ENCODE measurements at regions not wholly inside any gene's neighbourhood (a gene's known extent, or its start where the extent isn't known, plus 50 kb on each side); places are given as distances from the start of the nearest gene placed in this dataset.

GRCh38 chr4:101647710-101648034 lies 142.9 kb upstream of the BANK1 start:
- no peak for TF ChIP-seq CTCF (IDR thresholded peaks at IDR 0.05)

DNA sequence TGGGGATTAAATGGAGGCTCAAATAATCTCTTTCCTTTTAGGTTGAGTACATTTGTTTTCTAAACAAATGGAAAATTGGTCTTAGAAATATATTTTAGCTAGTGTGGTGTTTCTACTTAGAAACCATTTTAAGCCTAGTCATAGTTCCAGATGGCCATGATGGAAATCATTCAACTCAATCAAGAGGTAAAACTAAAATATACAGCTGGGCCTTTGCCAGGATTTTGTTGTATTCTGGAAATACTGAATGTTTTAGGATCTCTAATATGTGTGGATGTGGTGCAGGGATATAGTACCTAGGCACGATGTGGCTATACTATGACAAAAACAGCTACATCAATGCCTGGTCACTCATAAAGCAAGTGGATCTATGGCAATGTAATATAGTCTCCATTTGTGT lies 146.0 kb upstream of the BANK1 start:
- TF ChIP-seq CTCF (IDR thresholded peaks at IDR 0.05) = no peak

DNA sequence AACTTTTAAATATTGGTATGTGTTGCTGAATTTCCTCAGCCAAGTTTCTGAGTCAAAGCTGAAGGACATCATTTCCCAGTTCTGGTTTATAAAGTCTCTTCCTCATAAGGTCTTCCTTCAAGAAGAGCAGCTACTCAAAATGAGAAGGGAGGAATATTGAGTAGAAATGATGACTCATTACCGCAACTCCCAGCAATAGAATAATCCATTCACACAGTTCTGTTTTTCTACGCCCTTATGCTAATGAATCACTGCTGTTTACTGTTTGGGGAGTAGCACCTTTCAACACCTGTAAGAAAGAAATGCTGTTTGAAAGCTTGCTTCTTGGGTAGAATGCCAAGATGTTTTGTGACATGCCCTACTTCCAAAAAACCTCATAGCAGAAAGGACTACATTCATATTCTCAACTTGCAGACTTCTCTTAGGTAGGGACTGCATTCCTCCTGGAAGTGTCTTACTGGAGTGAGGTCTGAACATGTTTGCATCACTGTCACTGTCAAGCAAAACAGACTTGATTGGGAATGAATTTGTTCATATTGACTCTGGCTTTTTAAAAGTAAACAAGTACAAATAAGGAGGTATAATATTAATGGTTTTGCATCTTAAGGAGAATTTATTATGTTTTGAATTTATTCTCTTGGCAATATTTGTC lies 147.2 kb upstream of the BANK1 start:
- no peak for TF ChIP-seq CTCF (IDR thresholded peaks at IDR 0.05)

- TF ChIP-seq CTCF (IDR thresholded peaks at IDR 0.05) = no peak
Observed at GRCh38 chr4:101630319-101630986, 160.1 kb upstream of the BANK1 start.

- TF ChIP-seq CTCF (IDR thresholded peaks at IDR 0.05) = no peak
Observed at GRCh38 chr4:101621120-101621519, 169.4 kb upstream of the BANK1 start.

- no peak for TF ChIP-seq CTCF (IDR thresholded peaks at IDR 0.05)
Observed at GRCh38 chr4:101615652-101616051, 174.9 kb upstream of the BANK1 start.

DNA sequence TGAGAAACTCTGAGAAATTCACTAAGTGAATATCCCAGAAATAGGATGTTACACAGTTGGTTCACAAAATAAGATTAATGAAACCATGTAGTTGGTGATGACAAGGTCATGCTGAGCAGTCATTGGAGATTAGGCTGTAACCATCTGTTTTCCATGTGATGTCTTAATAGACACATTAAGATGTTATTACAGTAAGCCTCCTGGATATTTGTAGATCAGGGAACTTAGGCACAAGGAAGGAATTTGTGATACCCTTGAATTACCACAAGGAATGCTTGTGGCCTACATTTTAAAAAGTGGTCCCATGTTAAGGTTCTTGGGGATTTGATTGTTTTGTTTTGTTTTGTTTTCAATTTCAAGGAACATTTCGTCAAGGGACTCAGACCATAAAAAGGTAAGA lies 185.6 kb upstream of the BANK1 start:
- TF ChIP-seq CTCF (IDR thresholded peaks at IDR 0.05) = no peak

- no peak for TF ChIP-seq CTCF (IDR thresholded peaks at IDR 0.05)
Observed at GRCh38 chr4:101600287-101600686, 190.2 kb upstream of the BANK1 start.

Data from LNCAP (cell line).